H9 (cell line): ENCODE measurements at regions not wholly inside any gene's neighbourhood (a gene's known extent, or its start where the extent isn't known, plus 50 kb on each side); places are given as distances from the start of the nearest gene placed in this dataset.

ENCODE experiments used
- DNase-seq: peaks from one replicate; pipeline ENCODE4 v3.0.0-alpha.2; 2017
- H2AFZ ChIP-seq: one replicate; pipeline ENCODE4 v1.6.1; 2013; ENCODE audit warnings: mild to moderate bottlenecking, low read length, control low read depth, moderate library complexity
- H2AK5ac ChIP-seq: 2 replicates; pipeline ENCODE4 v1.6.1; 2013; ENCODE audit warnings: low read length, control low read depth, mixed read lengths; ENCODE audit not compliant: insufficient read length
- H2BK120ac ChIP-seq: one replicate; pipeline ENCODE4 v1.6.1; 2013; ENCODE audit warnings: low read depth, mild to moderate bottlenecking, low read length, control low read depth, inconsistent platforms; ENCODE audit not compliant: poor library complexity, severe bottlenecking
- H2BK12ac ChIP-seq: 2 replicates; pipeline ENCODE4 v1.6.1; 2013; ENCODE audit warnings: low read length, control low read depth, mixed read lengths, low read depth; ENCODE audit not compliant: insufficient read length
- H2BK15ac ChIP-seq: 2 replicates; pipeline ENCODE4 v1.6.1; 2013; ENCODE audit warnings: low read depth, low read length, control low read depth
- H2BK20ac ChIP-seq: one replicate; pipeline ENCODE4 v1.6.1; 2013; ENCODE audit warnings: low read depth, mild to moderate bottlenecking, low read length, control low read depth, inconsistent platforms; ENCODE audit not compliant: poor library complexity, severe bottlenecking
- H2BK5ac ChIP-seq: 2 replicates; pipeline ENCODE4 v1.6.1; 2013; ENCODE audit warnings: low read length, control low read depth, mixed read lengths; ENCODE audit not compliant: insufficient read length
- H3K14ac ChIP-seq: 2 replicates; pipeline ENCODE4 v1.6.1; 2013; ENCODE audit warnings: low read length, control low read depth; ENCODE audit not compliant: insufficient read depth
- H3K18ac ChIP-seq: 2 replicates; pipeline ENCODE4 v1.6.1; 2013; ENCODE audit warnings: low read depth, mild to moderate bottlenecking, mixed read lengths, low read length, control low read depth; ENCODE audit not compliant: insufficient read length
- H3K23ac ChIP-seq: 2 replicates; pipeline ENCODE4 v1.6.1; 2013; ENCODE audit warnings: low read length, control low read depth, mixed read lengths, low read depth; ENCODE audit not compliant: insufficient read length
- H3K23me2 ChIP-seq: 2 replicates; pipeline ENCODE4 v1.6.1; 2013; ENCODE audit warnings: low read depth, mild to moderate bottlenecking, mixed read lengths, low read length, control low read depth; ENCODE audit not compliant: insufficient read length, poor library complexity, severe bottlenecking
- H3K27ac ChIP-seq: 2 replicates; pipeline ENCODE4 v1.5.1; 2013; ENCODE audit warnings: low read length, control low read depth, mixed read lengths, low read depth; ENCODE audit not compliant: insufficient read length
- H3K27me3 ChIP-seq: 2 replicates; pipeline ENCODE4 v1.6.1; 2013; ENCODE audit warnings: low read length, control low read depth, inconsistent platforms; ENCODE audit not compliant: insufficient read depth
- H3K4ac ChIP-seq: 2 replicates; pipeline ENCODE4 v1.6.1; 2013; ENCODE audit warnings: low read depth, mild to moderate bottlenecking, control low read depth, inconsistent platforms, low read length, moderate library complexity
- H3K4me1 ChIP-seq: 2 replicates; pipeline ENCODE4 v1.6.1; 2013; ENCODE audit warnings: low read length, control low read depth, inconsistent platforms; ENCODE audit not compliant: insufficient read depth
- H3K4me2 ChIP-seq: 2 replicates; pipeline ENCODE4 v1.6.1; 2013; ENCODE audit warnings: low read length, control low read depth, mixed read lengths; ENCODE audit not compliant: insufficient read length, insufficient read depth
- H3K56ac ChIP-seq: 2 replicates; pipeline ENCODE4 v1.6.1; 2013; ENCODE audit warnings: low read depth, mild to moderate bottlenecking, mixed read lengths, low read length, control low read depth; ENCODE audit not compliant: insufficient read length
- H3K79me1 ChIP-seq: 2 replicates; pipeline ENCODE4 v1.6.1; 2013; ENCODE audit warnings: low read depth, mild to moderate bottlenecking, moderate library complexity, low read length, control low read depth, inconsistent platforms; ENCODE audit not compliant: insufficient read depth, poor library complexity, severe bottlenecking
- H3K79me2 ChIP-seq: 2 replicates; pipeline ENCODE4 v1.6.1; 2013; ENCODE audit warnings: low read length, control low read depth, inconsistent platforms; ENCODE audit not compliant: insufficient read depth
- H3K9ac ChIP-seq: 2 replicates; pipeline ENCODE4 v1.6.1; 2013; ENCODE audit warnings: low read length, control low read depth, mixed read lengths; ENCODE audit not compliant: insufficient read length; ENCODE audit errors: extremely low read depth
- H3K9me3 ChIP-seq: one replicate; pipeline ENCODE4 v1.6.1; 2013; ENCODE audit warnings: low read depth, low read length, inconsistent platforms; ENCODE audit not compliant: control insufficient read depth
- H3T11ph ChIP-seq: one replicate; pipeline ENCODE4 v1.6.1; 2013; ENCODE audit warnings: mild to moderate bottlenecking, low read length, control low read depth, inconsistent platforms
- H4K20me1 ChIP-seq: one replicate; pipeline ENCODE4 v1.6.1; 2013; ENCODE audit not compliant: control insufficient read depth, insufficient read length, insufficient read depth
- H4K5ac ChIP-seq: 2 replicates; pipeline ENCODE4 v1.6.1; 2013; ENCODE audit warnings: low read depth, mild to moderate bottlenecking, mixed read lengths, low read length, control low read depth; ENCODE audit not compliant: insufficient read length
- H4K8ac ChIP-seq: replicated peaks from 2 replicates; pipeline ENCODE4 v1.6.1; 2013; ENCODE audit warnings: low read length, control low read depth, mixed read lengths, low read depth; ENCODE audit not compliant: insufficient read length
- H4K91ac ChIP-seq: 2 replicates; pipeline ENCODE4 v1.6.1; 2013; ENCODE audit warnings: low read depth, mild to moderate bottlenecking, moderate library complexity, mixed read lengths, low read length, control low read depth; ENCODE audit not compliant: insufficient read length
- H3K27ac Mint-ChIP-seq, 3 experiments: 2 replicates in 2 of 3; 3 replicates in 1 of 3; pipeline ENCODE4 v1.8.0; 2020 to 2021; ENCODE audit warnings: mixed read lengths in 3 of 3, mild to moderate bottlenecking in 1 of 3, moderate library complexity in 1 of 3
- H3K27me3 Mint-ChIP-seq: 2 replicates; pipeline ENCODE4 v1.8.0; 2021; ENCODE audit warnings: low read depth, mild to moderate bottlenecking, moderate library complexity, mixed read lengths
- H3K36me3 Mint-ChIP-seq, 3 experiments: 2 replicates in 2 of 3; 3 replicates in 1 of 3; pipeline ENCODE4 v1.8.0; 2020 to 2021; ENCODE audit warnings: low read depth in 3 of 3, mixed read lengths in 3 of 3; ENCODE audit not compliant: insufficient read depth in 1 of 3
- H3K4me1 Mint-ChIP-seq, 2 experiments: 2 replicates each; pipeline ENCODE4 v1.8.0; 2020; ENCODE audit warnings: mixed read lengths in 2 of 2
- H3K4me3 Mint-ChIP-seq, 2 experiments: 2 replicates in 1 of 2; 3 replicates in 1 of 2; pipeline ENCODE4 v1.8.0; 2020 to 2021; ENCODE audit warnings: mild to moderate bottlenecking in 2 of 2, mixed read lengths in 2 of 2, moderate library complexity in 1 of 2
- H3K9me3 Mint-ChIP-seq, 2 experiments: 2 replicates in 1 of 2; 3 replicates in 1 of 2; pipeline ENCODE4 v1.8.0; 2020; ENCODE audit warnings: mild to moderate bottlenecking in 2 of 2, mixed read lengths in 2 of 2, moderate library complexity in 1 of 2
- CTCF ChIP-seq: fragments of 200-600 bp; sonication (generic); conservative IDR thresholded peaks from 3 replicates; pipeline ENCODE4 v1.8.0; 2021; ENCODE audit warnings: antibody characterized with exemption, mild to moderate bottlenecking
- WGBS: extraction: QIAGEN DNeasy Blood & Tissue Kit; methylation state at CpG from one replicate; pipeline ENCODE4 v1.1.7; 2013; ENCODE audit warnings: missing lambda C conversion rate, low lambda C conversion rate, mixed read lengths; ENCODE audit not compliant: insufficient read length; ENCODE audit errors: extremely low coverage; 5-methylcytosine and 5-hydroxymethylcytosine counted together

DNA sequence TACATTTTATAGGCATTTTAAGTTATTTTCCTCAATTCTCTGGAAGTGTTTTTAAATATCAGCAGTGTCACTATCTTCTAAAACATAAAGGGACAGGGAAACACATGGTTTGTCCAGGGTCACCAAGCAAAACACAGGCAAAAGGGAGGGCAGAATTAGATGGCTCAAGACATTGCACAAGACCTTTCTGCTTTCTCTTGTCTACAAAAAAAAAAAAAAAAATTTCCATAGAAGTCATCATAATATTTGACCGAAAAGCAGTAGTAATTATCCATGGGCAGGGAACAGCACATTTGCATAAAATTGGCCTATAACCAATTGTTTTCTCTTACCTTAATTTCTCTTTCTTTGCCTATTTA lies 703.1 kb upstream of the FZD8 start:
- no peaks in the 10 kb centered on the region; a peak in 1 of 5 replicates for H3K9me3 Mint-ChIP-seq
- H3K4me1 ChIP-seq = no peaks in the 10 kb centered on the region
- H3K27me3 Mint-ChIP-seq = no peaks in the 10 kb centered on the region
- no CpG with 5 or more reads among the region's 1 CpG for WGBS
- H3K23me2 ChIP-seq = no peaks in the 10 kb centered on the region
- H3K4ac ChIP-seq = no peak overlapping the region
- no peaks in the 10 kb centered on the region for H3K79me1 ChIP-seq
- H2AK5ac ChIP-seq = no peak overlapping the region
- no peaks in the 10 kb centered on the region for H3K27me3 ChIP-seq
- no peak overlapping the region for H2BK12ac ChIP-seq
- H3K4me2 ChIP-seq = no peak overlapping the region
- H2BK20ac ChIP-seq = no peak overlapping the region
- no peak overlapping the region for H3K27ac ChIP-seq
- no peaks in the 10 kb centered on the region for H3K9me3 ChIP-seq
- no peak overlapping the region for H3K14ac ChIP-seq
- TF ChIP-seq CTCF = no peak
- H3K4me1 Mint-ChIP-seq = peaks cover 2 to 3% of the 10 kb centered on the region in 2 experiments; a peak in 3 of 4 replicates
- no peak overlapping the region for H3K9ac ChIP-seq
- H3K56ac ChIP-seq = no peak overlapping the region
- no peaks in the 10 kb centered on the region for H4K20me1 ChIP-seq
- H2BK15ac ChIP-seq = no peak overlapping the region
- no peak overlapping the region for H3K23ac ChIP-seq
- no peak overlapping the region for H3K4me3 Mint-ChIP-seq
- H4K8ac ChIP-seq = no peak overlapping the region
- no peak overlapping the region for H2AFZ ChIP-seq
- no peak overlapping the region for H4K5ac ChIP-seq
- H3K27ac Mint-ChIP-seq = no peak overlapping the region
- no peak overlapping the region for H3T11ph ChIP-seq
- H4K91ac ChIP-seq = no peak overlapping the region
- no peak overlapping the region for H2BK5ac ChIP-seq
- no peak overlapping the region for H2BK120ac ChIP-seq
- no peak for DNase-seq
- H3K18ac ChIP-seq = no peak overlapping the region
- no peaks in the 10 kb centered on the region for H3K36me3 Mint-ChIP-seq
- no peaks in the 10 kb centered on the region for H3K79me2 ChIP-seq
